GM18511 (cell line): ENCODE measurements at regions not wholly inside any gene's neighbourhood (a gene's known extent, or its start where the extent isn't known, plus 50 kb on each side); places are given as distances from the start of the nearest gene placed in this dataset.

Source experiments
- ATAC-seq: cut with Tn5 transposase; IDR thresholded peaks from one replicate; pipeline ENCODE4 v1.9.1; 2021; ENCODE audit warnings: mild to moderate bottlenecking, moderate library complexity; ENCODE audit not compliant: unreplicated experiment

- ATAC-seq = no peak
Measured at GRCh38 chrX:96311366-96311765, 373.3 kb upstream of the DIAPH2 start.

GRCh38 chrX:96314985-96315384, 369.7 kb upstream of the DIAPH2 start:
- ATAC-seq = no peak

GRCh38 chrX:96361844-96362243, 322.8 kb upstream of the DIAPH2 start:
- no peak for ATAC-seq

- peak; percentile 80 for ATAC-seq
Measured at GRCh38 chrX:96372313-96373046, 312.2 kb upstream of the DIAPH2 start.

- ATAC-seq = peak; percentile 12
Measured at GRCh38 chrX:96373047-96373355, 311.6 kb upstream of the DIAPH2 start.

- ATAC-seq = no peak
Measured at GRCh38 chrX:96376266-96376665, 308.4 kb upstream of the DIAPH2 start.

- ATAC-seq = no peak
Measured at GRCh38 chrX:96379951-96380350, 304.7 kb upstream of the DIAPH2 start.

- ATAC-seq = no peak
Measured at GRCh38 chrX:96382018-96382417, 302.6 kb upstream of the DIAPH2 start.

- no peak for ATAC-seq
Measured at GRCh38 chrX:96383428-96383827, 301.2 kb upstream of the DIAPH2 start.

GRCh38 chrX:96386325-96386724, 298.3 kb upstream of the DIAPH2 start:
- ATAC-seq = no peak

GRCh38 chrX:96386981-96387380, 297.7 kb upstream of the DIAPH2 start:
- ATAC-seq = no peak

GRCh38 chrX:96387801-96388200, 296.8 kb upstream of the DIAPH2 start:
- ATAC-seq = no peak

GRCh38 chrX:96389281-96390047, 295.2 kb upstream of the DIAPH2 start:
- ATAC-seq = no peak

GRCh38 chrX:96394598-96394997, 290.0 kb upstream of the DIAPH2 start:
- ATAC-seq = no peak

GRCh38 chrX:96403446-96403845, 281.2 kb upstream of the DIAPH2 start:
- no peak for ATAC-seq

- no peak for ATAC-seq
Measured at GRCh38 chrX:96405842-96406241, 278.8 kb upstream of the DIAPH2 start.

- ATAC-seq = no peak
Measured at GRCh38 chrX:96407072-96407471, 277.6 kb upstream of the DIAPH2 start.

- ATAC-seq = no peak
Measured at GRCh38 chrX:96407501-96407900, 277.1 kb upstream of the DIAPH2 start.

- ATAC-seq = no peak
Measured at GRCh38 chrX:96407981-96408380, 276.7 kb upstream of the DIAPH2 start.

- no peak for ATAC-seq
Measured at GRCh38 chrX:96410927-96411326, 273.7 kb upstream of the DIAPH2 start.

GRCh38 chrX:96417695-96418094, 266.9 kb upstream of the DIAPH2 start:
- ATAC-seq = no peak

GRCh38 chrX:96424007-96424406, 260.6 kb upstream of the DIAPH2 start:
- no peak for ATAC-seq

- ATAC-seq = no peak
Measured at GRCh38 chrX:96425200-96425599, 259.4 kb upstream of the DIAPH2 start.
